ENCODE measurements at regions not wholly inside any gene's neighbourhood (a gene's known extent, or its start where the extent isn't known, plus 50 kb on each side); places are given as distances from the start of the nearest gene placed in this dataset.

- Mint-ChIP-seq H3K36me3 (no peaks in the 10 kb centered on the region), H3K27ac (no peak overlapping the region), H3K4me3 (no peak overlapping the region), H3K9me3 (peaks cover 0 to 2% (median 0%) of the 10 kb centered on the region in 7 donors), H3K27me3 (no peaks in the 10 kb centered on the region), H3K4me1 (peaks cover 0 to 3% (median 0%) of the 10 kb centered on the region in 3 donors)
- DNase-seq (no peak), ATAC-seq (ENCODE audit: low read depth in 2 of 2) (no peak)
Observed at GRCh38 chr13:103143432-103143831, 77.2 kb upstream of the SLC10A2 start.

GRCh38 chr13:103142151-103142550 lies 75.9 kb upstream of the SLC10A2 start:
- peaks cover 0 to 4% (median 0%) of the 10 kb centered on the region in 7 donors for H3K9me3 Mint-ChIP-seq
- peak overlapping the region in 1 of 6 donors; percentile 25 for H3K27ac Mint-ChIP-seq
- no peak for DNase-seq

DNA sequence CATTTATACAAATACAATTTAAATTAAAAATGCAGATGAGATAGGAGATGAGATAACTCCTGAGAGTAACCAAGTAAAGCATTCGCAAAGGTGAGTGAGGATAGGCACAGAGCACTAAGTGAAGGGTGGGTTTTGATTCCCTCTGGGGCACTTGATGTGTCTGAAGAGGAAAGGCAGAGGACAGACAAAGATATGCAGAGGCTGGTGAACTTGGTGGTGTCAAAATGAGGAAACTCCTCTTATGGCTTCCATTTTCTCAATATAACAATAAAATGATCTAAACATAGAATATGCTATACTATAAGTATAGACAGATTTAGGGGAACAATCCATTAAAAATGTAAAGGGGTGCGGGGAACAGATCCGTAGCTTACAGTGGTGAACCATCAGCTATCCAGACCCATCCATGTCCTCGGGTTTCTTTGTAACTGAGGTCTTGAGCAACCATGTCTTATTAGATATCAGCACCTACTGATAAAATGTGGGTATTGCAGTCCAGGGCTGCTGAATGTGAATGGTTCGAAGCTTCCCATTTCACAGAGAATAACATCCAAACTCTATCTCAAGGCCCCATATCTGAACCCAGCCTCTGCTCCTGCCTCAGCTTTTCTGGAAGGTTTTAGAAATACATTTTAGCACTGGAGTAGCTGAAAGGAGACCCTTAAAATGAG lies 73.9 kb upstream of the SLC10A2 start:
- DNase-seq = peak; percentile 0
- Mint-ChIP-seq H3K27me3 (no peaks in the 10 kb centered on the region), H3K9me3 (peaks cover 0 to 4% (median 0%) of the 10 kb centered on the region in 7 donors), H3K27ac (no peak overlapping the region), H3K4me3 (no peak overlapping the region), H3K4me1 (peaks cover 0 to 3% (median 0%) of the 10 kb centered on the region in 3 donors), H3K36me3 (no peaks in the 10 kb centered on the region)
- ATAC-seq (ENCODE audit: low read depth in 2 of 2) = peak; percentile 35 to 57

More at GRCh38 chr13:103142151-103142550, 75.9 kb upstream of the SLC10A2 start:
- Mint-ChIP-seq H3K4me3 (no peak overlapping the region), H3K27me3 (no peaks in the 10 kb centered on the region), H3K36me3 (no peaks in the 10 kb centered on the region), H3K4me1 (peaks cover 0 to 3% (median 0%) of the 10 kb centered on the region in 3 donors)
- no peak for ATAC-seq (ENCODE audit: low read depth in 2 of 2)

- no peak overlapping the region for H3K27ac Mint-ChIP-seq
- no peak for ATAC-seq (ENCODE audit: low read depth in 2 of 2)
- H3K36me3 Mint-ChIP-seq = no peaks in the 10 kb centered on the region
- H3K27me3 Mint-ChIP-seq = no peaks in the 10 kb centered on the region
- H3K4me1 Mint-ChIP-seq = peaks cover 0 to 2% (median 0%) of the 10 kb centered on the region in 3 donors
- no peak for DNase-seq
- peaks cover 0 to 9% (median 0%) of the 10 kb centered on the region in 7 donors for H3K9me3 Mint-ChIP-seq
- H3K4me3 Mint-ChIP-seq = no peak overlapping the region
Observed at GRCh38 chr13:103134271-103134670, 68.1 kb upstream of the SLC10A2 start.

- Mint-ChIP-seq H3K27ac (no peak overlapping the region), H3K9me3 (peaks cover 0 to 9% (median 0%) of the 10 kb centered on the region in 7 donors), H3K27me3 (no peaks in the 10 kb centered on the region), H3K4me1 (peaks cover 0 to 2% (median 0%) of the 10 kb centered on the region in 3 donors), H3K4me3 (no peak overlapping the region), H3K36me3 (no peaks in the 10 kb centered on the region)
- DNase-seq (no peak), ATAC-seq (ENCODE audit: low read depth in 2 of 2) (no peak)
Observed at GRCh38 chr13:103133556-103133955, 67.3 kb upstream of the SLC10A2 start.

DNA sequence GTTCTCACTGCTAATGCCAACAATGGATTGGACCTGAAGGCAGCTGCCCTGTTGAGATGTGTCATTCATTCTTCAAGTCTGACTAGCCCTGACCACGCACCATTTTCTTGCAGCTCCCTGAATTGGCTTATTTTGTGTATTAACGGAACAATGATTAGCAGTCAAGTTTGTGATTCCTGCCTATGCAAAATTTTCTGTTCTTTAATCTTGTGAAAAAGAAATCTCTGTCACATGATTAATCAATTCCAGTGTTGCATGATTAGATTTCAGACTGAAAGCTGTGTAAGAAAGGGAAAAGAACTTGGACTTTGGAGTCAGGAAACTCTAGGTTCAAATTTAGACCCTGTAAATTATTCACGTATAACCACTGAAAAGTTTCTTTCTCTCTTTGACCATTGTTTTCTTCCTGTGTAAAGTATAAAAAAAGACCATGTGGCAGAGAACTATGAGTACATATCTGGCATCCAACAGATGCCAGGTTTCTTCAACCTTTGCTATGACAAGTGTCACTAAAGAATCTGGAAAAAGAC lies 64.5 kb upstream of the SLC10A2 start:
- H3K27me3 Mint-ChIP-seq = no peaks in the 10 kb centered on the region
- no peak overlapping the region for H3K4me3 Mint-ChIP-seq
- no peak for DNase-seq
- ATAC-seq (ENCODE audit: low read depth in 2 of 2) = no peak
- H3K27ac Mint-ChIP-seq = peak overlapping the region in 2 of 6 donors; percentile 17 to 49
- H3K9me3 Mint-ChIP-seq = peaks cover 0 to 6% (median 0%) of the 10 kb centered on the region in 7 donors
- no peaks in the 10 kb centered on the region for H3K36me3 Mint-ChIP-seq
- peaks cover 0 to 2% (median 0%) of the 10 kb centered on the region in 3 donors for H3K4me1 Mint-ChIP-seq

- Mint-ChIP-seq H3K27ac (no peak overlapping the region), H3K9me3 (peaks cover 0 to 6% (median 0%) of the 10 kb centered on the region in 7 donors), H3K27me3 (no peaks in the 10 kb centered on the region), H3K4me3 (no peak overlapping the region), H3K36me3 (no peaks in the 10 kb centered on the region), H3K4me1 (peaks cover 0 to 2% (median 0%) of the 10 kb centered on the region in 3 donors)
- ATAC-seq (ENCODE audit: low read depth in 2 of 2) (no peak), DNase-seq (no peak)
Observed at GRCh38 chr13:103130146-103130545, 63.9 kb upstream of the SLC10A2 start.

Measured in naive B cell (primary cell).